ENCODE measurements at regions not wholly inside any gene's neighbourhood (a gene's known extent, or its start where the extent isn't known, plus 50 kb on each side); places are given as distances from the start of the nearest gene placed in this dataset.

- Histone ChIP-seq H3K4me3 (ENCODE audit: low read length) (no peak overlapping the region), H3K36me3 (ENCODE audit: control insufficient read depth, insufficient read depth, low read length) (no peaks in the 10 kb centered on the region), H3K27ac (ENCODE audit: low read length) (no peak overlapping the region), H3K9me3 (ENCODE audit: control insufficient read depth, low read depth, low read length) (no peaks in the 10 kb centered on the region), H3K27me3 (ENCODE audit: control insufficient read depth, insufficient read depth, low read length) (no peaks in the 10 kb centered on the region), H3K4me1 (ENCODE audit: control insufficient read depth, insufficient read depth, low read length) (no peaks in the 10 kb centered on the region)
- 10% methylated on average over 2 of the region's 4 CpGs for WGBS (ENCODE audit: insufficient coverage, low lambda C conversion rate)
- DNase-seq = no peak
Measured at GRCh38 chr9:22898591-22898990, 452.0 kb downstream of the DMRTA1 start.

GRCh38 chr9:22911632-22912031 is 465.0 kb downstream of the DMRTA1 start:
- WGBS (ENCODE audit: insufficient coverage, low lambda C conversion rate) = 83% methylated on average over 1 of the region's 1 CpG
- H3K36me3 ChIP-seq (ENCODE audit: control insufficient read depth, insufficient read depth, low read length) = no peaks in the 10 kb centered on the region
- no peaks in the 10 kb centered on the region for H3K27me3 ChIP-seq (ENCODE audit: control insufficient read depth, insufficient read depth, low read length)
- H3K9me3 ChIP-seq (ENCODE audit: control insufficient read depth, low read depth, low read length) = no peaks in the 10 kb centered on the region
- no peak for DNase-seq
- H3K4me1 ChIP-seq (ENCODE audit: control insufficient read depth, insufficient read depth, low read length) = no peaks in the 10 kb centered on the region
- no peak overlapping the region for H3K27ac ChIP-seq (ENCODE audit: low read length)
- no peak overlapping the region for H3K4me3 ChIP-seq (ENCODE audit: low read length)

- H3K27ac ChIP-seq (ENCODE audit: low read length) = no peak overlapping the region
- H3K9me3 ChIP-seq (ENCODE audit: control insufficient read depth, low read depth, low read length) = no peaks in the 10 kb centered on the region
- no peaks in the 10 kb centered on the region for H3K4me1 ChIP-seq (ENCODE audit: control insufficient read depth, insufficient read depth, low read length)
- H3K36me3 ChIP-seq (ENCODE audit: control insufficient read depth, insufficient read depth, low read length) = no peaks in the 10 kb centered on the region
- DNase-seq = no peak
- no peaks in the 10 kb centered on the region for H3K27me3 ChIP-seq (ENCODE audit: control insufficient read depth, insufficient read depth, low read length)
- WGBS (ENCODE audit: insufficient coverage, low lambda C conversion rate) = no CpG with 5 or more reads among the region's 4 CpGs
- H3K4me3 ChIP-seq (ENCODE audit: low read length) = no peak overlapping the region
Measured at GRCh38 chr9:22913026-22913425, 466.4 kb downstream of the DMRTA1 start.

GRCh38 chr9:22913518-22913917 is 466.9 kb downstream of the DMRTA1 start:
- no peaks in the 10 kb centered on the region for H3K27me3 ChIP-seq (ENCODE audit: control insufficient read depth, insufficient read depth, low read length)
- no peaks in the 10 kb centered on the region for H3K36me3 ChIP-seq (ENCODE audit: control insufficient read depth, insufficient read depth, low read length)
- no peak overlapping the region for H3K27ac ChIP-seq (ENCODE audit: low read length)
- no peak for DNase-seq
- H3K9me3 ChIP-seq (ENCODE audit: control insufficient read depth, low read depth, low read length) = no peaks in the 10 kb centered on the region
- H3K4me3 ChIP-seq (ENCODE audit: low read length) = no peak overlapping the region
- no peaks in the 10 kb centered on the region for H3K4me1 ChIP-seq (ENCODE audit: control insufficient read depth, insufficient read depth, low read length)
- no CpG with 5 or more reads among the region's 4 CpGs for WGBS (ENCODE audit: insufficient coverage, low lambda C conversion rate)

GRCh38 chr9:22916148-22916547 is 469.5 kb downstream of the DMRTA1 start:
- Histone ChIP-seq H3K4me3 (ENCODE audit: low read length) (no peak overlapping the region), H3K36me3 (ENCODE audit: control insufficient read depth, insufficient read depth, low read length) (no peaks in the 10 kb centered on the region), H3K9me3 (ENCODE audit: control insufficient read depth, low read depth, low read length) (no peaks in the 10 kb centered on the region), H3K27ac (ENCODE audit: low read length) (no peak overlapping the region), H3K4me1 (ENCODE audit: control insufficient read depth, insufficient read depth, low read length) (no peaks in the 10 kb centered on the region), H3K27me3 (ENCODE audit: control insufficient read depth, insufficient read depth, low read length) (no peaks in the 10 kb centered on the region)
- 100% methylated on average over 1 of the region's 2 CpGs for WGBS (ENCODE audit: insufficient coverage, low lambda C conversion rate)
- no peak for DNase-seq

GRCh38 chr9:22919423-22919822 is 472.8 kb downstream of the DMRTA1 start:
- H3K4me1 ChIP-seq (ENCODE audit: control insufficient read depth, insufficient read depth, low read length) = no peaks in the 10 kb centered on the region
- no peak overlapping the region for H3K27ac ChIP-seq (ENCODE audit: low read length)
- no peak overlapping the region for H3K4me3 ChIP-seq (ENCODE audit: low read length)
- H3K27me3 ChIP-seq (ENCODE audit: control insufficient read depth, insufficient read depth, low read length) = no peaks in the 10 kb centered on the region
- no peaks in the 10 kb centered on the region for H3K9me3 ChIP-seq (ENCODE audit: control insufficient read depth, low read depth, low read length)
- H3K36me3 ChIP-seq (ENCODE audit: control insufficient read depth, insufficient read depth, low read length) = no peaks in the 10 kb centered on the region
- no peak for DNase-seq
- WGBS (ENCODE audit: insufficient coverage, low lambda C conversion rate) = 80% methylated on average over 1 of the region's 1 CpG

GRCh38 chr9:22921742-22922141 is 475.1 kb downstream of the DMRTA1 start:
- H3K9me3 ChIP-seq (ENCODE audit: control insufficient read depth, low read depth, low read length) = no peaks in the 10 kb centered on the region
- H3K4me1 ChIP-seq (ENCODE audit: control insufficient read depth, insufficient read depth, low read length) = no peaks in the 10 kb centered on the region
- H3K27me3 ChIP-seq (ENCODE audit: control insufficient read depth, insufficient read depth, low read length) = no peaks in the 10 kb centered on the region
- no peak for DNase-seq
- H3K27ac ChIP-seq (ENCODE audit: low read length) = no peak overlapping the region
- no peaks in the 10 kb centered on the region for H3K36me3 ChIP-seq (ENCODE audit: control insufficient read depth, insufficient read depth, low read length)
- H3K4me3 ChIP-seq (ENCODE audit: low read length) = no peak overlapping the region
- WGBS (ENCODE audit: insufficient coverage, low lambda C conversion rate) = 40% methylated on average over 1 of the region's 3 CpGs

- Histone ChIP-seq H3K27ac (ENCODE audit: low read length) (no peak overlapping the region), H3K4me3 (ENCODE audit: low read length) (no peak overlapping the region), H3K36me3 (ENCODE audit: control insufficient read depth, insufficient read depth, low read length) (no peaks in the 10 kb centered on the region), H3K27me3 (ENCODE audit: control insufficient read depth, insufficient read depth, low read length) (no peaks in the 10 kb centered on the region), H3K9me3 (ENCODE audit: control insufficient read depth, low read depth, low read length) (no peaks in the 10 kb centered on the region), H3K4me1 (ENCODE audit: control insufficient read depth, insufficient read depth, low read length) (no peaks in the 10 kb centered on the region)
- 67% methylated on average over 1 of the region's 4 CpGs for WGBS (ENCODE audit: insufficient coverage, low lambda C conversion rate)
- DNase-seq = no peak
Measured at GRCh38 chr9:22922222-22922621, 475.6 kb downstream of the DMRTA1 start.

- Histone ChIP-seq H3K9me3 (ENCODE audit: control insufficient read depth, low read depth, low read length) (no peaks in the 10 kb centered on the region), H3K4me3 (ENCODE audit: low read length) (no peak overlapping the region), H3K27ac (ENCODE audit: low read length) (no peak overlapping the region), H3K4me1 (ENCODE audit: control insufficient read depth, insufficient read depth, low read length) (no peaks in the 10 kb centered on the region), H3K27me3 (ENCODE audit: control insufficient read depth, insufficient read depth, low read length) (no peaks in the 10 kb centered on the region), H3K36me3 (ENCODE audit: control insufficient read depth, insufficient read depth, low read length) (no peaks in the 10 kb centered on the region)
- no peak for DNase-seq
- 47% methylated on average over 2 of the region's 3 CpGs for WGBS (ENCODE audit: insufficient coverage, low lambda C conversion rate)
Measured at GRCh38 chr9:22954550-22954949, 507.9 kb downstream of the DMRTA1 start.

GRCh38 chr9:22954964-22955363 is 508.3 kb downstream of the DMRTA1 start:
- Histone ChIP-seq H3K27ac (ENCODE audit: low read length) (no peak overlapping the region), H3K4me3 (ENCODE audit: low read length) (no peak overlapping the region), H3K36me3 (ENCODE audit: control insufficient read depth, insufficient read depth, low read length) (no peaks in the 10 kb centered on the region), H3K9me3 (ENCODE audit: control insufficient read depth, low read depth, low read length) (no peaks in the 10 kb centered on the region), H3K4me1 (ENCODE audit: control insufficient read depth, insufficient read depth, low read length) (no peaks in the 10 kb centered on the region), H3K27me3 (ENCODE audit: control insufficient read depth, insufficient read depth, low read length) (no peaks in the 10 kb centered on the region)
- DNase-seq = no peak
- WGBS (ENCODE audit: insufficient coverage, low lambda C conversion rate) = 36% methylated on average over 3 of the region's 5 CpGs

- H3K4me1 ChIP-seq (ENCODE audit: control insufficient read depth, insufficient read depth, low read length) = no peaks in the 10 kb centered on the region
- no peaks in the 10 kb centered on the region for H3K9me3 ChIP-seq (ENCODE audit: control insufficient read depth, low read depth, low read length)
- no peak for DNase-seq
Measured at GRCh38 chr9:22969350-22969979, 522.8 kb downstream of the DMRTA1 start.

More at GRCh38 chr9:22969350-22969979, 522.8 kb downstream of the DMRTA1 start:
- Histone ChIP-seq H3K27me3 (ENCODE audit: control insufficient read depth, insufficient read depth, low read length) (no peaks in the 10 kb centered on the region), H3K36me3 (ENCODE audit: control insufficient read depth, insufficient read depth, low read length) (no peaks in the 10 kb centered on the region), H3K4me3 (ENCODE audit: low read length) (no peak overlapping the region), H3K27ac (ENCODE audit: low read length) (no peak overlapping the region)

Measured in large intestine (tissue), 3 donors.